Hippocampal formation (tissue), 2 donors: ENCODE measurements at regions not wholly inside any gene's neighbourhood (a gene's known extent, or its start where the extent isn't known, plus 50 kb on each side); places are given as distances from the start of the nearest gene placed in this dataset.

Experiments used
- DNase-seq, 2 donors: peaks; one replicate each; lab custom pipeline; 2025; lab: John Stamatoyannopoulos, UW

GRCh38 chr7:153835712-153836265, 216.4 kb upstream of the DPP6 start:
- no peak for DNase-seq

DNA sequence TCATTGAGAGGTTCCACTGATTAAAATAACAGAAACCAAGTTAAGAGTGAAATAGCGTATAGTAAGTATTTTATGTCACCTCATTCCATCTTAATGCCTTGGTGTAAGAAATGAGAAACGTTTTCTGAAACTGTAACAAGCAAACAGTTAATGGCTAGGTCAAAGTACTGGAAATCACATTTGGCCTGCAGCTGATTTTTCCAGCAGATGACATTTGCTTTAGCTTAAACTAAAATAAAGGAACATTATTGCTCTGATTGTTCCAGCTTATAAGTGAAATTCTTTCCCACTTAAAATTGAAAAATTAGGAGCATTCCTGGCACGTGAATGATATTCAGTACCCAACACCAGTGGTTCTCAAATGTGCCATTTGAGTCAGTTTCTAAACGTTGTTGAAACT, 213.6 kb upstream of the DPP6 start:
- no peak for DNase-seq

- no peak for DNase-seq
Measured at GRCh38 chr7:153840861-153841260, 211.3 kb upstream of the DPP6 start.

DNA sequence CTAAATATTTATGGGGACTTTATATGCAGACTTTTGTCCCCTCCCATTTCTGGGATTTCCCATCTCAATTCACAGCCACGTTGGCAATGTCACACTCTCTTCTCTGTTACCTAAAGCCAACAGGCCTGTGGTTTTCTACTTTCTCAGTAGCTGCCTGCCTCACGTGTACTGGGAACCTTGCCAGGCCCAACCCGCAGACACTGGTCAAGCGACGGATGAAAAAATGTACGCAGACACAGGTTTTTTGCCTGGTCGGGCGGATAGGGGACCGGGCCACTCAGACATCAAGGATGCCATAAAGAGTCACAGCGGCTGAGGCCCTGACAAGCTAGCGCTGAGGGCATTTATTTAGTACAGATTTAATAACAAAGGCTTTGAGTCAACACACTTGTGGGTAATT, 204.4 kb upstream of the DPP6 start:
- DNase-seq, result no peak

GRCh38 chr7:153852261-153852660, 199.9 kb upstream of the DPP6 start:
- no peak for DNase-seq

DNA sequence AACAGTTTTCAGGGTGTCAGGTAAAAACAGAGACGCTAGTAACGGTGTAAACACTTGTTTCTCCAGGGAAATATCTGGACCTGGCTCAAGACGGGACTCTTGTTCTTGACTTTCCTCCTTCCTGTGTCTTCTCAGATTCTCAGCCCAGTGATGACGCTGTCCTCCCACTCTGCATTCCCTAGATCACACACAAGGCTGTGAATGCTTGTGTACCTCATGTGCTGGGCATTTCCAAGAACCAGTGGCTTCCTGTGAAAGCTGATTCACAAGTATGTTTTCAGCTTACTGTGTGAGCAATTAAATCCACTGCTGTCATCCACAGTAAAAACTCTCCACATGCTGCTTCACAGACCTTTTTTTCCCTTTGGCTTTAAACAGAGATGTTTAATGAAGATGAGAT, 193.8 kb upstream of the DPP6 start:
- no peak for DNase-seq

DNA sequence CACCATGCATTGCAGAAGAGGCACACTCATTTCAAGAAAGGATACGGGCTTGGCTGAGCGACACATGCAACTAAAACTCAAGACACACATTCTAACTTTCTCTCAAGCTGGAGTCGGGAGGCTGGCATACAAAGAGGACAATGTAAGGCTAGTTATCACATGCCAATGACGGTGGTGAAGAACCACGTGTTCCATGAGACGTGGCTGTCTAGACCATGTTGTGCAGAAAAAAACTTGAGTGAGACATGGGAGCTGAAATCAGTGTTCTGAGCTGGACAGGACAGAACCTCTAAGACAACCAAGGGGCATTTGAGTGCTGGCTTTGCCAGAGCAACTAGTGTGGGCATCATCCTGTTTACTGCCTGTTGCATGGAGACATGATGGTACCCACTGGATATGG, 193.0 kb upstream of the DPP6 start:
- no peak for DNase-seq

DNA sequence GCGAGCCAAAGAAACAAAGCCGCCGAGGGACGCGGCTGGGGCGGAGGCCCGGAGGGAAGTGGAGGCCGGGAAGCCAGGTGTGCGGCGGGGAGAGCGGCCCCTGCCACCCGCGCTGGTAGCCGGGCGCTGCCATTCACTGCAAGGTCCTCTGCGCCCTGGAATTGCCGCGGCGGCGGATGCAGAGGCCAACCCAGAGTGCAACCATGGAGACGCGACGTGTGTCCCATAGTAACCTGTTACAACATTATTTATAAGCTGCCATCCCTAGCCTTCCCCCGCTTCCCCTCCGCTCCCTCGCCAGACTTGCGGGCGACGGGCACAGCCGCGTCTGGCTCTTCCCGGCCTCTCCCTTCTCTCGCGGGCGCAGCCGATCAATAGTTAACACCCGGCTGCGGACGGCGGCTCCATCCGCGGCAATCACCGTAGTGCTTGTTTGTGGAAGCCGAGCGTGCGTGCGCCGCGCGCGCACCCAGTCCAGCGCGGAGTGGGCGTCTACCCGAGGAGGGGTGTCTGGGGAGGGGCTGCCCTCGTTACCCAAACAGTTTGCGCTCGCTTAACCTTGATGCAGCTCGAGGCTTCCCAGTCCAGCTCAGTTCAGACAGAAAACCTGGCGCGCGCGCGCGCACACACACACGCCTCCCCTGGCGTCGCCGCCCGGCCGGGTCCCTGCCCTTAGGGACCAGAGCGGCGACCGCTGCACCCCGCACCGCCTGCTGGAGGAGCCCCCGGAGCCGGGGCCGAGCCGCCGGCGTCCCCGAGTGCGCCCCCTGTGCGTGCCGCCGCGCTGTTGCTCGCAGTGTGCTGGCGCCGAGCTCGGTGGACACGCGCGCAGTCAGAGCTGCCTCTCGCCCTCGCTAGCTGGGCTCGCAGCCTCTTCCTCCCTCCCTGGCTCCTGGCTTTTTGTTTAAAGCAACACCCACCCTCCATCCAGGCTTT, 165.4 kb upstream of the DPP6 start:
- DNase-seq, result peak in 1 of 2 donors; percentile 4

DNA sequence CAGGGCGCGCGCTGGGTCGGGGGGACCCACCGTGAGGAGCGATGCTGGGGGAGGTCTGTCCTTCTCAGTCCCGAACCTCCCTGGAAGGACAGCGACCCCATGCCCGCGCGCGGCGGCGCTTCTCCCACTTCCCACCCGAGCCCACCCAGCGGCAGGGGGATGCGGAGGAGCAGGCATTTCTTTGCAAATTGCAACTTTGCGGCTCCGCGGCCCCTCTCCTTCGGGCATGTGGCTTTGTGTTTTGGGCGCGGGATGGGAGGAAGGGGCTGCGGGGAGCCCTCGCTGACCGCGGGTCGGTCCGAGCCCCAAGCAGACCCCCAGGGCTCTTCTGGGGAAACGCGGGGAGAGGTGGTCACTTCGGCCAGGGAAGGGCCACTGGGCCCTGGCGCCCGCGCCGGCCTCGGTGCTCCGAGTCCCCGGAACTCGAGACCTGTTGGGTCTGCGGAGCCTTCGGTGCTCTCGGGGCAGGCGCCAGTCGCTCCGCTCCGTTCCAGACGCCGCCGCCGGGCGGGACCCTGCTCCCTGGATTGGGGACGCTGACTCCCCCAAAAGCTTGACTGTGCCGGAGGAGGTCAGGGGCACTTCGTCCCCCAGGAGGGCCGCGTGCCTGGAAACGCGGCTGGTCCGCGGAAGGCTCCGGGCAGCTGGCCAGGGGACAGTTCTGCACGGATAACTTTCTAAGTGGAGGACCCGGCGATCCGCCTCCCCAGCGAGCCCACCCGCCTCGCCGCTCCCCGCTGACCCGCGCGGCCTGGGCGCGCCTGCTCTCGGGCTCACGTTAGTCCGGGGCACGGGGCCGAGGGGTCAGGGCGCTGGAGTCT, 164.2 kb upstream of the DPP6 start:
- no peak for DNase-seq

DNA sequence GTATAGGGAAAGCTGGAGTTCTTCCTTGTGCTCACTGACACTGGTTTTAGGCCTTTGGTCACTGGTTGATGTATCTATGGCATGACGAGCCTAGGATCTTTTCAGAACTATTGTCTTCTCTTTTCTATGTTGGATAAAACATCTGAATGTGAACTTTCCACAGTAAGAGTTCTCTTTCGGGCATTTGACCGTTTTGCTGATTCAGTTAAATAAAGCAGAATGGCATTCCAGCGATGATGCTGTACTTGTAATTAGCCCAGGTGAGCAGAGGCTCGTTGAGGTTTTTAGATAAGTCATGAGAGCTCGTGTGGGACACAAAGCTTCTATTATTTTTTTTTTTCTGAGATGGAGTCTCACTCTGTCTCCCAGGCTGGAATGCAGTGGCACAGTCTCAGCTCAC, 160.2 kb upstream of the DPP6 start:
- no peak for DNase-seq

GRCh38 chr7:153902862-153903261, 149.3 kb upstream of the DPP6 start:
- no peak for DNase-seq

GRCh38 chr7:153912211-153912610, 140.0 kb upstream of the DPP6 start:
- DNase-seq, result no peak

DNA sequence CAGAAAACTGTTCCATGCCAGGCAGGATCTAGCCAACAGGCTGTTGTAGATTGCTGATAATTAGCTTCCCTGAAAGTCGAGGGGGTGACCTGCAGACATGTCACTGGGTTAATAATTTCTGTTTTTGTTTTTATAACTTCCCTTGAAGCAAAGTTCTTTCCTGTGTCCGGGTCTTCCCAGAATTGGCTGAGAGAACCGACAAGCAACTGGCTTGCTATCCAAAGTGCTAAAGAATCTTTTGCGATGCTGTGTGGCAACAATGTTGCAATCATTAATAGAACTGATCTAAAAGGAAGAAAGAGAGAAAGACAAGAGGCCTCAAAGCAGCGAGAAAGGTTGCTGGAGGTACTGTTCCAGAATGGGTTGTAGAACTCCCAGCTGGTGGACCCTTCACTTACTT, 132.1 kb upstream of the DPP6 start:
- no peak for DNase-seq

- DNase-seq, result no peak
Measured at GRCh38 chr7:153920897-153921296, 131.3 kb upstream of the DPP6 start.

GRCh38 chr7:153921408-153921807, 130.8 kb upstream of the DPP6 start:
- DNase-seq, result no peak

- DNase-seq, result no peak
Measured at GRCh38 chr7:153930696-153931095, 121.5 kb upstream of the DPP6 start.

- DNase-seq, result no peak
Measured at GRCh38 chr7:153934048-153934447, 118.2 kb upstream of the DPP6 start.

GRCh38 chr7:153934629-153935028, 117.6 kb upstream of the DPP6 start:
- DNase-seq, result no peak

DNA sequence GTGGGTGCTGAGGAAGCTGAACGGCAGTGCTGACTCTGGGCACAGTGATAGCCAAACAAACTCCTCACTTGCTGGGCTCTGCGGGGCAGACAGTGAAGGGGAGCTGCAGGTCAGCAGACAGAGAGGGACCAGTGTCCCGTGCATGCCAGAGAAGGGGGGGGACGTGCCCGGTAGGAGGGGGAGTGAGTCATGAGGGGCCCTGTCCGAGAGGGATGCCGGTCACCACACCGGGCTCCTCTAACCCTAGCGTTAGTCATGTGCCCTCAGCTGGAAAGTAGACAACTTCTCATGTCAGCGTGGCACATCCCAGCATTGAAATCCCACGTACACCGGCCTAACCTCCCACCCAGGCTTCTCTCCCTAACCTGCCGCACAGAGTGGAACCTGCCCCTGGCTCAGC, 117.1 kb upstream of the DPP6 start:
- no peak for DNase-seq

- DNase-seq, result no peak
Measured at GRCh38 chr7:153938451-153938850, 113.7 kb upstream of the DPP6 start.

DNA sequence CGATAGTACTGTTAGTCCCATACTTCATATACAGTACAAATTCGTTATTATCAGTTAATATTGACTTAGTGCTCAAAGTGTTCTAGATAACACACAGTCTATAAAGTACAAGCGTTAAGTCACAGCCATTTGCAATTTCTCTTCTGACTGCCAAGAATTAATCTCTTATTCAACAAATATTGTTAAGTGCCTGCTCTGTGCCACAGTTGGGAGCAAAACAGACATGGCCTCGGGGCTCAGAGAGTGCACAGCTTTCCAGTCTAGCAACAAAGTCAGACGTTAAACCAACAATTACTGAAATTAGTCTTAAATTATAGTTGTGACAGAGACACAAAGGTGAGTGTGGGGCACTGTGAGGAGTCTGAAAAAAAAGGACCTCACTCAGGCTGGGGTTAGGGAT, 113.0 kb upstream of the DPP6 start:
- no peak for DNase-seq

GRCh38 chr7:153939654-153940053, 112.5 kb upstream of the DPP6 start:
- no peak for DNase-seq

DNA sequence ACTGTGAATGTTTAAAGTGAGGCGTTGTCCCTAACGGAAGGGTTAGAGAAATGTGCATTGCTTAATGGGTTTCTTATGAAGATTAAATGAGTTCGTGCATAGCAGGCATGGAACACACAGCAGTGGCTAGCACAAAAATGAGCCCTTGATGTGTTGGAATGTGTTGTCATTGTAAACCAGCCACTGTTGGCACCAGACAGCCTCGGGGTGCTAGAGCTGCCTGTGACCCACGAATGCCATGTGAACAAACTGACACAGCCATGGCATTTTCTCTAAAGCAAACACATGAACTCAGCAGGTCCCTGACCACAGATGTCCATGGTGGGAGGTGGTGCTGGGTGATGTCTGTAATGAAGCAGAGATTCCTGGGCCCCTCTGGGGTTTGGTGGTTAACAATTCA, 111.1 kb upstream of the DPP6 start:
- DNase-seq, result no peak
